Right hindlimb (tissue), 1 donor: ENCODE measurements at regions not wholly inside any gene's neighbourhood (a gene's known extent, or its start where the extent isn't known, plus 50 kb on each side); places are given as distances from the start of the nearest gene placed in this dataset.
"Not testable (repeated sequence)": the region's sequence is repeated elsewhere in the genome, so short reads cannot be mapped to it uniquely, and the experiment has no call there.

Source experiments
- DNase-seq: peaks from one replicate; pipeline ENCODE4 v3.0.0-alpha.2; 2018

DNA sequence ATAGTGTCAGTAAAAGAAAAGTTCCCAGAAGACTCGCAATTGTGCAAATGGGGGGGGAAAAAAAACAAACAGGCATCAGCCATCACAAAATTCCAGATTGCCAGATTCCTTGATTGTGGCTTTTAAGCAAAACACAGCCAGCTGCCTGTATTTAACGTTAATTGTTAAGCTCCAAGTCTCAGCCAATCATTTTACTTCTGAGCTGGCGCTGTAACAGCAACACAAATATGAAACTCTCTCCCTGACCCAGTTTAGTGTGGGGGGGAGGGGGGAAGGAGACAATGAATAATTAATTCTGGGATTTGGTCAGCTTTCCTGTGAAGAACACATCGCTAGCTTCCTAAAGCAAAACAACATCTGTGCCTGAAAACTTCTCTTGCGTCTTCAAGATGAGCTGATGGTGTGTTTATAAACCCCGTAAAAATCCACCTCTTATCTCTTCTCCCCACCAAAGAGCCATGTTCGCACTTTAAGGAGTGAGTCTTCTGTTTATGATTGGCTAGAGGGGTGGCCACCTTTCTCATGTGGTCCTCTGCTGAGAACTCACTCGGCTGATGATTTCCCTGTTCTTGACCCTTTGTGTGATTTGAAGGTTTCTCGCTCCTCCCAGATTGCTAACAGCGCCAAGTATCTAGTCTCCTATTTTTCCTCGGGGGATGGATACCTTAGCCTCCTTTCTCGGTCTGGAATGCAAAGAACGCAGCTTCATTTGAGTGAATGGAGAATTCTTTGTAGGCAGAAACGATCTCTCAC is 160.2 kb upstream of the DAPK1 start:
- no peak for DNase-seq

DNA sequence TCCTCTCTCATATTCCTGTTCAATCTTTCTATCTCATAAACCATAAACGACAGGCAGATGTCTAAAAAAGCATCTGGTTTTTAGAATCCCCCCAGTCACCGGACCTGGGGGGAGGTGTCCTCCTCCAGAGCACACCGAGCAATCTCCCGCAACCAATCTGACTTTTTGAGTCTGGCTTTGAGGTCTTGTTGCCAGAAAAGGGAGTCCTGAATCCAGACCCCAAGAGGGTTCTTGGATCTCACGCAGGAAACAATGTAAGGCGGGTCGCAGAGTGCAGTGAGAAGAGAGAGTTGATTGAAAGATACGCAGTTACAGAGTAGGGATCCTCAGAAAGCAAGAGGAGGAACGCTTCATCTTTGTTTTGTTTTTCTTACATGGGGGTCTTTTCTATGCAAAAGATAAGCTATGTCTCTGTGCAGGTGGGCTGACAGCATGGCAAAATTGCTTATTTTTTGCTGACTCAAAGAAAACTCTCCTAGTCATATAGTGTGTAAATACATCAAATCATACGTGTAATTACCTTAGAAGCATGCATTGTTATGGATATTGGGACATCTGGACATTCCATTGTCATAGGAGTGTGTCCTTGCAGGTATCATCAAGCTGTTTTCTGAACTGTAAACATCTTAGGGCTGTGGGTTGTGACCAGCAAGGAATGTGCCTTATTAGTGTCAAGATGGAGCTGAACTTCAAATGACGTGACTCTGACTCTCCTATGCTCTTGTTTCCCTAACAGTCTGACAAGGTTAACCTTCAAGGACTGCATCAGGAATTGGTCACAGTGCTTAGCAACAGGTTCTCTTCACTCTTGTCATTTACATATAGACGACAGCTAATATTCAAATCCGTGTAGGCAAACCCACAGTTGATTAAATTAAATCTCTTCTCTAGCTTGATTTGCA is 159.3 kb upstream of the DAPK1 start:
- no peak for DNase-seq

DNA sequence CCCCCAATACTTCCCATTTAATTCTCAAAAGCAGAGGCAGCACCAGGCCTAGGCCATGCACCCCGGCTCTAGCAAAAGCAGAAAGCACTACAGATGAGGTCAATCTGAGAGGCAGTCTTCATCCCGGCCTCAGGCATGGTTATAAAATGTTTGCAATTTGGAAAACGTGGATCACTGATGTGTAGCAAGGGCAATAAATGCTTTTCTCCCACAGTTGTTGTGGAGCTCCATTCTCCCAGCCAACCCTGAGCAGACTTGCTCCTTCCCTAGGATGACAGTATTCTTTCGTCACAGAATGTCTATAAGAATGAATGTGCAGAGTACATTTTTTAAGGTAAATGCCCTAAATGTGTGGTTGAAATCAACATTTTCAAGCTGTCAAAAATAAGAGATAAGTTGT is 157.3 kb upstream of the DAPK1 start:
- DNase-seq: no peak

DNA sequence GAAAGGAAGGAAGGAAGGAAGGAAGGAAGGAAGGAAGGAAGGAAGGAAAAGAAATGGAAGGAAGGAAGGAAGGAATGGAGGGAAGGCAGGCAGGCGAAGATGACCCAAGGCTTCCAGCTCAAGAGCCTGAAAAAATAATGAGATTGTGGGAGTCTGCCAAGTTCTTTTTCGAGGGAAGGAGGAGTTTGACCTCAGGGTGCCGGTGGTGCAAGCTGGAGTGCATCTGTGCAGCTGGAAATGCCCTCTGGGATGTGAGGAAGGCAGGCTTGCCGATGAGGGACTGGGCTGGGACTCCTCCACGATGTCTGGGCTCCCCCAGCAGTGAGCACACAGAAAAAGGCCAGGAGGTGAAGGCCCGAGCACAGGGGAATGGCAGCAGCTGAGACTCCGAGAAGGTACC is 154.9 kb upstream of the DAPK1 start:
- no peak for DNase-seq

DNA sequence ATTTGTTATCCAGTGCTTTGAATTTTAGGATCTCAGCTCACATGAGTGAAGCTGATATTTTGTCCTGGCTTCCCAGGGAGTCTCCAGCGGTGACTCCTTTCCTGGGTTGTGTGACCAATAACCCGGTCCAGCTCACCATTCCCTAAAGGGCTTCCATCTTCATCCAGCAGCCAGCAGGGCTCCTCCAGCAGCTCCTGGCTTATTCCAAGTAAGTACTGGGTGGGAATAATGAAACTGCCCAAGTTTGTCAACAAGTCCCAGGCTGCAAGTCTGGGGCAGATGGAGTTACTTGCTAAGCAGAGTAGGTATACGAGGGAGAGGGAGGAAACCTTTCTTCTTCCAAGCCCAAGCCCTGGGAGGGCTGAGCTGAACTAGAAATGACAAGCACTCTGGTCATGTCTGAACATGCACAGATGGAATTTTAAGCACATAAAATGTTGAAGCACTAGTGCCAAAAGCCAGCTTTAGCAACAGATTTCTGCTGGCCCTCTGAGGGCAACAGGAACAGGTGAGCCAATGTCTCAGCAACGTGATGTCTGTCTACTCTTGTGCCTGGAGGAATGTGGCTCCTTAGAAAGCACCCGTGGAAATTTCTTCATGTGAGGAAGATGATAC is 153.7 kb upstream of the DAPK1 start:
- no peak for DNase-seq

DNA sequence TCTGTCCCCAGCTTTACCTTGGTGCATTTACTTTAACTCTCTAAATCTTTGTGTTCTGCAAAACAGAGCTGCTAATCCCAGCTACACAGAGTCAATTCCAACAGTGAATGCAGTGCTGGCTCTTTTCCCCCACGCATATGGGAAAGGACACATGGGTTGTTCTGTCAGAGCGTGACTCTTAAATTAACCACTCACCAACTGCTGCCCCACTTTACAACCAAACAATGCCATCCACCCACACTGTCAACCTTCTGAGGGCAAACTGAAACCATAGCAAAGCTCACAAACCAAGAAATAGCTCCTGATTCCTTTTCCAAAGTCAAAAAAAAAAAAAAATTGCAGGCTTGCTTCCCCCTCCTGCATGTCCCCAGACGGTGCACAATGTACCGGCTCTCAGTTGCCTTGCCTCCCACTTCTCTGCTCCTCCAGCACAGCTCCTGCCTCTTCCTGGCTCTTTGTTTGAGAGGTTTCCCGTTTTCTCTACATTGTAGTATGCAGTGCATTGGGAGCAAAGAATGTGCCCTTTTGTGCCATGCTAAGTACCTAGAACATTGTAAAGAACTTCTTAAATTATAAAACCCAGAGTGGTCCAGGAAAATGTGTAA is 151.5 kb upstream of the DAPK1 start:
- DNase-seq: no peak

DNA sequence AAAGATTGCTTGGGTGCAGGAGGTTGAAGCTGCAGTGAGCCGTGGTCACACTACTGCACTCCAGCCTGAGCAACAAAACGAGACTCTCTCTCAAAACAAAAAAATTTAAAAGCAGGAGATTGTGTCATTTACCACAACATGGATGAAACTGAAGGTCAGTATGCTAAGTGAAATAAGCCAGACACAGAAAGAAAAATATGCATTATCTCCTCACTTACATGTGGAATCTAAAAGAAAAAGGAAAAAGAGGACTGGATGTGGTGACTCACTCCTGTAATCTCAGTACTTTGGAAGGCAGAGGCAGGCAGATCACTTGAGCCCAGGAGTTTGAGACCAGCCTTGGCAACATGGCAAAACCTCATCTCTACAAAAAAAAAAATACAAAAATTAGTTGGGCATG is 146.8 kb upstream of the DAPK1 start:
- DNase-seq: no peak

DNA sequence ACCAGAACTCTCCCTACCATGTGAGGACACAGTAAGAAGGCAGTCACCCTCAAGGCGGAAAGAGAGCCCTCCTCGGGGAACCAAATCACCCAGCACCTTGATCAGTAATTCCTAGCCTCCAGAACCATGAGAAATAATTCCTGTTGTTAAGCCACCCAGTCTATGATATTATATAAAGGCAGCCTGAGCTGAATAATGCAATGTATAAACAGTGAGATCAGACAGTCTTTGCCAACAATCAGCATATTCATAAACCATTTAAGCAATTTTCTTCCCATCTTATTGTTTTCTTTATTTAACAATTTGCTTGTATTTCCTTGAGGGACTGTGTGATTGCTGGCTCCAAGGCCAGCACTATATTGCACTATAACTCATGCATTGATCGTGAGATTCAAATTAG is 144.4 kb upstream of the DAPK1 start:
- DNase-seq: no peak

DNA sequence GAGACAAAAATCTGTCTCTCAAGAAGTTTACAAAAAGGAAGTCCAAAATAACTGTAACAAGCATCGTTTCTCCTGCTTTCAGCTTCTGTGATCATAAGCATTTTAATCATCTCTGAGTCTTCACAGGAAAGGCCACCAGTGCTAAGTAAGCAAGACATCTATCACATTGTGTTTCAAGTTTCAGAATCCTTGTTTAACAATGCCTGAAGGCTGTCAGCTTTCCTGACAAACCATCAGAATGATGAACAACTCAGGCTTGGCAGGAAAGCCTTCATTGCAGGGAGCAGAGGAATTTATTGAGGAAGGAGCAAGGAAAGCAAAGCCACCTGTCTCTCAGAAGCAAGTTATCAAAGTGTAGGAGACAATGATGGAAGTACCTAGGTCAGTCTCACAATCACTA is 143.5 kb upstream of the DAPK1 start:
- no peak for DNase-seq

DNA sequence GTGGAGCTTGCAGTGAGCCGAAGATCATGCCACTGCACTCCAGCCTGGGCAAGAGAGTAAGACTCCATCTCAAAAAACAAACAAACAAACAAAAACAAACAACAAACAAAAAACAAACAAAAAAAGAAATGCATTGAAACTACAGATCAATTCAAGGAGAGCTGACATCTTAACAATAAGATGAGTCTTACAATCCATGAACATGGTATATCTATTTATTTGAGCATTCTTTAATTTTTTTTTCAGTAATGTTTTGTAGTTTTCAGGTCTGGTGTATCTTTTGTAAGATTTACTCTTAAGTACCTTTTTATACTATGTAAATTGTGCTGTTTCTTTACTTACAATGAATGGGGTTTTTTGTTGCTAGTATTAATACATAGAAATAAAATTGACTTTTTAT is 140.1 kb upstream of the DAPK1 start:
- DNase-seq: no peak

DNA sequence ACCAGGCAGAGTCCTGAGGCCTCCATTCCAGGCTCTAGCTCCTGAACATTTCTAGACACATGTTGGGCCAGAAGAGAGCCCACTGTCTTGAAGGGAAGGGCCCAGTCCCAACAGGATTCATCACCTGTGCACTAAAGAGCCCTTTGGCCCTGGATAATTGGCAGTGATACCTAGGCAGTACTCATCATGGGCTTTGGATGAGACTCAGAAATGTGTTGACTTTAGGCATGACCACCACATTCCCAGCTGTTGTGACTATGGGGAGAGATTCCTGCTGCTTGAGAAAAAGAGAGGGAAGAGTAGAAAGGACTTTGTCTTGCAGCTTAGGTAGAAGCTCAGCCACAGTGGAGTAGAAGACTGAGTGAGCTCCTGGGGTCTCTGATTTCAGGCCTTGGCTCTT is 138.4 kb upstream of the DAPK1 start:
- no peak for DNase-seq

DNA sequence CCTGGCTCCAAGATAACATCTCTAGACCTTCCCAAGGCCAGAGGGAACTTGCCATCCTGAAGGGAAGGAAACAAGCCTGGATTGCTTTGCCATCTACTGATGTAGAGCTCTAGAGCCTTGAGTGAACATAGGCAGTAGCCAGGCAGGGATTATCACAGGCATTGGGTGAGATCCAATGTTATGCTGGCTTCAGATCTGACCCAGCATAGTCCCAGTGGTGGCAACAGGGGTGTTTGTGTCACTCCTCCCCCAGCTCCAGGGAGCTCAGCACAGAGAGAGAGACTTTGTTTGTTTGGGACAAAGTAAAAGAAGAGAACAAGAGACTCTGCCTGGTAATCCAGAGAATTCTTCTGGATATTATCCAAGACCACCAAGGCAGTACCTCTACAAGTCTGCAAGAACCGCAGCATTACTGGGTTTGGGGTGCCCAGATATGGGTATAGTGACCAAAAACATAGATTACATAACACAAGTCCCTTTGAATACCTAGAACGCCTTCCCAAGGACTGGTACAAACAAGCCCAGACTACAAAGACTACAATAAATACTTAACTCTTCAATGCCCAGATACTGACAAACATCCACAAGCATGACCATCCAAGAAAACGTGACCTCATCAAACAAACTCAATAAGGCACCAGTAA is 137.6 kb upstream of the DAPK1 start:
- no peak for DNase-seq

DNA sequence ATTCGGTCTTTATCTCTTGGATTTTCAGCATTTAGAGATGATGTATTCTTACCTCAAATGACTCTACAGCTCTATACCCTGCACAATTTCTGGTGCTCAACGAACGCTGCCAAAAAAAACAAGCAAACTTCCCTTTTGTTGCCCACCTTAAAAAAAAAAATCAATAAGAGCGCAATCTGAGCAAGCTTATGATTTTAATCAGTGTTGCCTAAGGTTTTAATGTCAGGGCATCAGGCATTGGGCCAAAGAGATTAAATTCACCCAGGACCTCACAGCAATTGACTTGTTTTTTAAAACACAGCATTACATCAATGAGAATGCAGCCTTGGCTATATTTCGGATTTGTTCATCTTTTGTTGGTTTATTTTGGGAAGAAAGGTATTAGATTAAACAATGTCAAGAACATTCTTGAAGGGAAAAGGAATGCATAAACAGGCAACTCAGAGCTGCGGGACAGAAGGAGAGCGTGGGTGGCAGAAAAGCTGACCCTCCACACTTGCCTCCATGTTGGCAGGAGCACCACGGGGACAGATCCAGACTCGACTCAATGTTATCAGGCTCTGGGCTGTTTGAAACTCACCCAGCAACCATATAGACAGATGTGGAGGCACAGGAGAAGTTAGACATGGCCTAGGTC is 127.5 kb upstream of the DAPK1 start:
- no peak for DNase-seq

DNA sequence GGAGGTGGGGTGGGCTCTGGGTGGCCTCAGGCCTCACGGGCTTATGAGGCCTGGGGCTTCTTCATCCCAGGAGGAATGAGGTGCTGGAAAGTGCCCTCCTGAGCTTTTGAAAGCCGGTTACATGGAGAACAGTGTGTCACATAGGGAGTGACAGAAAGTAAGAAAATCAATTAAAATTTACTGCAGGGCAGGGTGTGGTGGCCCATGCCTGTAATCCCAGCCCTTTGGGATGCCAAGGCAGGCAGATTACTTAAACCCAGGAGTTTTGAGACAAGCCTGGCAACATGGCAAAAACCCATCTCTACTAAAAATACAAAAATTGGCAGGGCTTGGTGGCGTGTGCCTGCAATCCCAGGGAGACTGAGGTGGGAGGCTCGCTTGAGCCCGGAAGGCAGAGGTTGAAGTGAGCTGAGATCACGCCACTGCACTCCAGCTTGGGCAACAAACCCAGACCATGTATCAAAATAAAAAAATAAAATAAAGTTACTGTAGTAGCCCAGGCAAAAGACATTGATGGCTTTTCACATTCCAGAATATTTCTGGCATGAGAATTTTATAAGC is 125.8 kb upstream of the DAPK1 start:
- no peak for DNase-seq

DNA sequence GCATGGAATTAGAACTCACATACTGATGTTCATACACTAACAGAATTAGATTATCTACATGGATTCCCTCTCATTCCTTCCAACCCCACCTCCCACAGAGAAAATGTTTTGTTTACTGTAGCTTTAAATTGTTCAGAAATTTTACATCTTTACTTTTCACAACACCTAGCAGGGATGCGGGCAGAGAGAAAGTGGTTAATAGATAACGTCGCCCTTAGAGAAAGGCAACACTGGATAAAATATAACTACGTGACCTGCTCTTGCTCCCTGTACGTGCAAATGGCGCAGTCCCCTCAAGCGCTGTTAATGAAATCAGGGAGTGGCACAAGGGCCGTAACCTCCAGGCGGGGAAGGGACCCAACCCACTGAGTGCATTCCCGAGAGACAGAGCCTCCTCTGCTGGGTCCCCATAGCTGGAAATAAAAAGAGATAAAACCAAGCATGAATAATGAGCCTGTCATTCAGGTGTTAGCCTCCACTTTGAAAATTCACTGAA is 125.3 kb upstream of the DAPK1 start:
- DNase-seq: no peak

DNA sequence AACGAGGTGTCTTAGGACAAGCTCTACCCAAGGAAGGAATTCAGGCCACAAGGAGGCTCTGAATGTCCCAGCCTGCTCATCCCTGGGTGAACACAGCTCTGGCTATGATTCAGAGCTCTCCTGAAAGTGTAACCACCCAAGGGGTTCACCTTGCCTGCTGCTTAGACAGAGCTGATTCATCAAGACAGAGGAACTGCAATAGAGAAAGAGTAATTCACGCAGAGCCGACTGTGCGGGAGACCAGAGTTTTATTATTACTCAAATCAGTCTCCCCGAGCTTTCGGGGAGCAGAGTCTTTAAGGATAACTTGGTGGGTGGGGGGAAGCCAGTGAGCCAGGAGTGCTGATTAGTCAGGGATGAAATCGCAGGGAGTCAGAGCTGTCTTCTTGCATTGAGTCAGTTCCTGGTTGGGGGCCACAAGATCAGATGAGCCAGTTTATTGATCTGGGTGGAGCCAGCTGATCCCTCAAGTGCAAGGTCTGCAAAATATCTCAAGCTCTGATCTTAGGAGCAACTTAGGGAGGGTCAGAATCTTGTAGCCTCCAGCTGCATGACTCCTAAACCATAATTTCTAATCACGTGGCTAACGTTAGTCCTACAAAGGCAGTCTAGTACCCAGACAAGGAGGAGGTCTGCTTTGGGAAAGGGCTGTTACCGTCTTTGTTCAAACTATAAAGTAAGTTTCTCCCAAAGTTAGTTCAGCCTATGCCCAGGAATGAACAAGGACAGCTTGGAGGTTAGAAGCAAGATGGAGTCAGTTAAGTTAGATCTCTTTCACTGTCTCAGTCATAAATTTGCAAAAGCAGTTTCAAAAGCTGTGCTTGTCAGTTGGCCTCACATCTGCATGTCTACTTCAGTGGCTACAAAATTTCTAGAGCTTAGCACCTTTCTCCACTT is 123.4 kb upstream of the DAPK1 start:
- DNase-seq: not testable (repeated sequence)

DNA sequence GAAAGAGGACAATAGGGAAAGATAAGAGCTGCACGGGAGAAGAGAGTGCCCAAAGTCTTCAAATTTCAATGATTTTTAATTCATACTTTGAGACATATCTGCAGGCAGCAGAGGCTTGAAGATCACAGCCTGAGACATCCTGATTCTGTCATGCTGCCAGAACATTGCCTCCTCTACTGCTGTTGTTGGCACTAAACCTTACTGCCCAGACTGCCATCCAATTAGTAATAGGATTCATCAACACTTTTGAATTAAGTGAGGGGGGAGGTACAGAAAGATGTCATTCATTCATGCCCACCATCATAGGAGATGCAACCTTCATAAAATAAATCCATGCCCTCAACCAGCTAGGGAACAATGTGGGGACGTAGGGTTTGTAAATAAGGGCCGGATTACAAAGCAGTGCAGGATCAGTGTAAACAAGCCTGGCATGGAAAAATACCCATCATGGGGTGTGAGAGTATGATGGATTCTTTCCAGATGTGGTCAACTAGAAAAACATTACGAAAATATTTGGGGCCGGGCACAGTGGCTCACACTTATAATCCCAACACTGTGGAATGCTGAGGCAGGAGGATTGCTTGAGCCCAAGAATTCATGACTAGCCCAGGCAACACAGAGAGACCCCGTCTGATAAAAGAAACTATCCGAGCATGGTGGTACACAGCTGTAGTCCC is 122.1 kb upstream of the DAPK1 start:
- no peak for DNase-seq

DNA sequence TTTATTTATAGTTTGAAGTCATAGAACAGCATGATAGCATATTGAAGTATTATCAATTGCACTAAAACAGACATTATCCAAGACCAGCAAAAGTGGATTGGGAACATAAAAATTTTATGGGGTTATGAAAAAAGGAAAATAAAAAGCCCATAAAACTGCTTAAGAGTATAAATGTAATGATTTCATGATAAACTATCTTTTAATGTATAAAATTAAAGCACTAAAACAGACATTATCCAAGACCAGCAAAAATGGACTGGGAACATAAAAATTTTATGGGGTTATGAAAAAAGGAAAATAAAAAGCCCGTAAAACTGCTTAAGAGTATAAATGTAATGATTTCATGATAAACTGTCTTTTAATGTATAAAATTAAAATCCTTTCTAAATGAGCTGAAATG is 119.0 kb upstream of the DAPK1 start:
- no peak for DNase-seq

DNA sequence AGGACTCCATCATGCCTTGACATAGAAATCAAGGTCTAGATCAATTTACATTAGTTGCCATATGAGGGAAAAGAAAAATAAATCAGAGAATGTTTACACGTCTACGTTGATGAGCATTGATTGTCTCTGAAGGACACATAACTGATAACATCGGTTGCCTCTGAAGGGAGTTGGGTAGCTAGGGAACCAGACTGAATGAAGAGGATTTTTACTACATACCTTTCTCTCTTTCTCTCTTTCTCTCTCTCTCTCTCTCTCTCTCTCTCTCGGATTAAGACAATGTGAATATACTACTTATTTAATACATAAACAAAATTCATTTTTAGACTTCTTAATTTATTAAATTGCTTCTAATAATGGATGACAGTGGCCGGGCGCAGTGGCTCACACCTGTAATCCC is 118.4 kb upstream of the DAPK1 start:
- DNase-seq: no peak

DNA sequence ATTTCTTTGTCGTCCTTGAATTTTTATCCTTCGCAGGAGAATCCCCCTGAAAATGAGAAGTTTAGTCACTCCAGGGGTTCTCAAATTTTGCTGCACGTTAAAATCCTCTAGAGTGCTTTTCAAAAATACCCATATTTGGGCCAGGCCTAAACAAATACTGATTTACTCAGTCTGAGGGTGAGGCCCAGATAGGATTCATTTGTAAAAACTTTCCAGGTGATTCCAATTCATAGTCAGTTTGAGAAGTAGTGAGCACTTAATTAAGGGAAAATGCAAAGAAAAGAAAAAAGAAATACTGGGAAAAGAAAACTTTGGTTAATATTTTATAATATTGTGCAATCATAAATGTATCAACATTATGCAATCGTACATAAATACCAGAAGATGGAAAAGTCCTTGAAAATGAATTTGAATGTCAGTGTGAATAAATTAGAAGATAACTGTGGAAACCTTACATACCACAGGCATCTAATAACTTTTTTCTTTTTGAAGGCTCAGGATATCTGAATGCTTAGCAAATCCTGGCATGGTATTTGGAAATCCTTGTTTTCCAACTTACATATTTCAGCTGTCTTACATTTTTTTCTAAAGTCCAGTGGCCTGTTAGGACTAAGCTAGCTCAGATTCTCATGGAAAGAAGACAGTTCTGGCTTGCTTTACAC is 116.5 kb upstream of the DAPK1 start:
- DNase-seq: no peak
